Tibial nerve (tissue), 4 donors: ENCODE measurements at regions not wholly inside any gene's neighbourhood (a gene's known extent, or its start where the extent isn't known, plus 50 kb on each side); places are given as distances from the start of the nearest gene placed in this dataset.
A peak's percentile ranks its signal among the peaks of the same experiment; 100 is the strongest.

Source experiments
- DNase-seq, 2 donors: peaks; one replicate each; pipeline ENCODE4 v3.0.0-alpha.2; 2019; ENCODE audit warnings: low spot score in 2 of 2
- H3K27ac ChIP-seq, 4 donors: fragments of 200-600 bp; sonication (generic) in 3 of 4; one replicate each; pipeline ENCODE4 v1.5.1; 2017 to 2019; ENCODE audit warnings: mild to moderate bottlenecking in 1 of 4
- H3K27me3 ChIP-seq, 2 donors: fragments of 200-600 bp; sonication (generic) in 1 of 2; one replicate each; pipeline versions ENCODE4 v1.5.1 to v1.6.0; 2017 to 2019
- H3K36me3 ChIP-seq, 3 donors: fragments of 200-600 bp; sonication (generic); one replicate each; pipeline ENCODE4 v1.5.1; 2018 to 2019
- H3K4me1 ChIP-seq, 4 donors: fragments of 200-600 bp; sonication (generic) in 3 of 4; one replicate each; pipeline ENCODE4 v1.5.1; 2017 to 2019
- H3K4me3 ChIP-seq, 4 donors: fragments of 200-600 bp; sonication (generic) in 3 of 4; one replicate each; pipeline ENCODE4 v1.5.1; 2017 to 2019; ENCODE audit warnings: mild to moderate bottlenecking in 1 of 4, moderate library complexity in 1 of 4
- H3K9me3 ChIP-seq, 4 donors: fragments of 200-600 bp; sonication (generic) in 3 of 4; one replicate each; pipeline ENCODE4 v1.5.1; 2017 to 2019
- CTCF ChIP-seq, 5 experiments: fragments of 200-600 bp in 3 of 5; fragments of 450-650 bp in 2 of 5; sonication (generic) in 3 of 5; IDR thresholded peaks; one replicate each; pipeline ENCODE4 v1.5.1; 2016 to 2019; ENCODE audit warnings: antibody characterized with exemption in 5 of 5, mild to moderate bottlenecking in 3 of 5, moderate library complexity in 2 of 5
- EP300 ChIP-seq, 2 donors: sonication (generic); formaldehyde crosslinking; IDR thresholded peaks; one replicate each; pipeline ENCODE4 v1.6.1; 2017; ENCODE audit warnings: antibody characterized with exemption in 2 of 2, mild to moderate bottlenecking in 1 of 2
- POLR2A ChIP-seq, 2 donors: fragments of 450-650 bp; IDR thresholded peaks; one replicate each; pipeline ENCODE4 v1.6.1; 2017; ENCODE audit warnings: antibody characterized with exemption in 2 of 2, mild to moderate bottlenecking in 2 of 2, moderate library complexity in 2 of 2
- WGBS, 2 donors: methylation state at CpG; one replicate each; pipeline ENCODE4 v1.1.5; 2018; 5-methylcytosine and 5-hydroxymethylcytosine counted together

GRCh38 chr16:51820176-51820575, 669.1 kb upstream of the SALL1 start:
- no peak for DNase-seq
- no peak for TF ChIP-seq CTCF (IDR thresholded peaks at IDR 0.05)
- no peak for TF ChIP-seq EP300 (IDR thresholded peaks at IDR 0.05)
- no peak for TF ChIP-seq POLR2A (IDR thresholded peaks at IDR 0.05)
- Histone ChIP-seq H3K27ac (no peak overlapping the region), H3K36me3 (no peaks in the 10 kb centered on the region), H3K4me1 (peaks cover 0 to 5% (median 0%) of the 10 kb centered on the region in 4 donors), H3K9me3 (no peaks in the 10 kb centered on the region), H3K27me3 (no peaks in the 10 kb centered on the region), H3K4me3 (no peak overlapping the region)
- WGBS, 2 donors = 20 to 23% methylated on average over 4 of the region's 4 CpGs

- no peak overlapping the region for H3K4me3 ChIP-seq
- WGBS, 2 donors = 30 to 31% methylated on average over 4 of the region's 4 CpGs
- TF ChIP-seq EP300 (IDR thresholded peaks at IDR 0.05) (no peak), CTCF (IDR thresholded peaks at IDR 0.05) (peak in 1 of 5 experiments; percentile 6), POLR2A (IDR thresholded peaks at IDR 0.05) (no peak)
- no peak for DNase-seq
- H3K27me3 ChIP-seq = no peaks in the 10 kb centered on the region
- no peak overlapping the region for H3K27ac ChIP-seq
- peaks cover 0 to 3% (median 0%) of the 10 kb centered on the region in 4 donors for H3K9me3 ChIP-seq
- H3K36me3 ChIP-seq = no peaks in the 10 kb centered on the region
- H3K4me1 ChIP-seq = peaks cover 0 to 5% (median 0%) of the 10 kb centered on the region in 4 donors
Measured at GRCh38 chr16:51818342-51818944, 667.4 kb upstream of the SALL1 start.

GRCh38 chr16:51816929-51817328, 665.9 kb upstream of the SALL1 start:
- Histone ChIP-seq H3K27ac (no peak overlapping the region), H3K4me1 (peaks cover 0 to 5% (median 0%) of the 10 kb centered on the region in 4 donors)

GRCh38 chr16:51815523-51815922, 664.5 kb upstream of the SALL1 start:
- Histone ChIP-seq H3K4me3 (no peak overlapping the region), H3K27me3 (no peaks in the 10 kb centered on the region), H3K9me3 (peaks cover 0 to 5% (median 0%) of the 10 kb centered on the region in 4 donors), H3K36me3 (no peaks in the 10 kb centered on the region), H3K27ac (no peak overlapping the region), H3K4me1 (peaks cover 0 to 5% (median 0%) of the 10 kb centered on the region in 4 donors)
- DNase-seq = no peak
- 54 to 65% methylated on average over 3 of the region's 3 CpGs for WGBS, 2 donors
- TF ChIP-seq CTCF (IDR thresholded peaks at IDR 0.05) (no peak), EP300 (IDR thresholded peaks at IDR 0.05) (no peak), POLR2A (IDR thresholded peaks at IDR 0.05) (no peak)

More at GRCh38 chr16:51816929-51817328, 665.9 kb upstream of the SALL1 start:
- TF ChIP-seq POLR2A (IDR thresholded peaks at IDR 0.05) (no peak), EP300 (IDR thresholded peaks at IDR 0.05) (no peak)
- H3K36me3 ChIP-seq = no peaks in the 10 kb centered on the region
- no peak for DNase-seq
- H3K27me3 ChIP-seq = no peaks in the 10 kb centered on the region
- peaks cover 0 to 5% (median 0%) of the 10 kb centered on the region in 4 donors for H3K9me3 ChIP-seq
- H3K4me3 ChIP-seq = no peak overlapping the region

GRCh38 chr16:51814617-51815016, 663.5 kb upstream of the SALL1 start:
- H3K4me3 ChIP-seq = no peak overlapping the region

More at GRCh38 chr16:51814617-51815016, 663.5 kb upstream of the SALL1 start:
- WGBS, 2 donors = 66 to 74% methylated on average over 3 of the region's 3 CpGs
- TF ChIP-seq EP300 (IDR thresholded peaks at IDR 0.05) (no peak), CTCF (IDR thresholded peaks at IDR 0.05) (no peak), POLR2A (IDR thresholded peaks at IDR 0.05) (no peak)
- no peak overlapping the region for H3K27ac ChIP-seq
- peaks cover 0 to under 1% (median 0%) of the 10 kb centered on the region in 4 donors for H3K4me1 ChIP-seq
- DNase-seq = no peak
- no peaks in the 10 kb centered on the region for H3K36me3 ChIP-seq
- H3K27me3 ChIP-seq = no peaks in the 10 kb centered on the region
- H3K9me3 ChIP-seq = peaks cover 0 to 5% (median 0%) of the 10 kb centered on the region in 4 donors
